ENCODE measurements at regions not wholly inside any gene's neighbourhood (a gene's known extent, or its start where the extent isn't known, plus 50 kb on each side); places are given as distances from the start of the nearest gene placed in this dataset.

DNA sequence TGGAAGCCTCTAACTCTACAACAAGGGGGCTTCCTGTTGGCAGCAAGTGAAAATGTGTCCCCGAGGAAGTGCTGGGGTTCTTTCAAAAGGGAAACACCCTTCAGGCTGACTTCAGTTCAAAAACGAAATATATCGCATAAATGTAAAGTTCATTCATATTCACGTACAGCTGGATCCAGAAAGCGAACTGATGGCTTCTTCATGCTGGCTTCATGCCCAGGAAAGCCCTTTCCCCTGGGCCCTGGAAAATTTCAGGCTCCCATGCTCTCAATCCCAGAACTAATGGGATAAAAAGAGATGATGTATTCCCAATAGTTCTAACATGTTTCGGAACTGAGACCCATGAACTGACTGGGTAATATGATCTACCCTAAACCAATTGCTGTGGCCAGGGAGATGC is 104.7 kb upstream of the CDH13 start:
- H3K27me3 ChIP-seq (ENCODE audit: control insufficient read depth, insufficient read depth, low read length) = no peaks in the 10 kb centered on the region; the same call in 1 of the 2 replicates
- POLR2A ChIA-PET = no interaction called here
- TF ChIP-seq SIN3A (IDR thresholded peaks at IDR 0.05; ENCODE audit: borderline replicate concordance, insufficient read depth, low read depth, low read length) (no peak), TCF7L2 (IDR thresholded peaks at IDR 0.05; ENCODE audit: low read depth, low read length) (no peak), POLR2AphosphoS5 (IDR thresholded peaks at IDR 0.05; ENCODE audit: low read depth, low read length) (no peak)
- TF ChIP-seq, protein P1, sequence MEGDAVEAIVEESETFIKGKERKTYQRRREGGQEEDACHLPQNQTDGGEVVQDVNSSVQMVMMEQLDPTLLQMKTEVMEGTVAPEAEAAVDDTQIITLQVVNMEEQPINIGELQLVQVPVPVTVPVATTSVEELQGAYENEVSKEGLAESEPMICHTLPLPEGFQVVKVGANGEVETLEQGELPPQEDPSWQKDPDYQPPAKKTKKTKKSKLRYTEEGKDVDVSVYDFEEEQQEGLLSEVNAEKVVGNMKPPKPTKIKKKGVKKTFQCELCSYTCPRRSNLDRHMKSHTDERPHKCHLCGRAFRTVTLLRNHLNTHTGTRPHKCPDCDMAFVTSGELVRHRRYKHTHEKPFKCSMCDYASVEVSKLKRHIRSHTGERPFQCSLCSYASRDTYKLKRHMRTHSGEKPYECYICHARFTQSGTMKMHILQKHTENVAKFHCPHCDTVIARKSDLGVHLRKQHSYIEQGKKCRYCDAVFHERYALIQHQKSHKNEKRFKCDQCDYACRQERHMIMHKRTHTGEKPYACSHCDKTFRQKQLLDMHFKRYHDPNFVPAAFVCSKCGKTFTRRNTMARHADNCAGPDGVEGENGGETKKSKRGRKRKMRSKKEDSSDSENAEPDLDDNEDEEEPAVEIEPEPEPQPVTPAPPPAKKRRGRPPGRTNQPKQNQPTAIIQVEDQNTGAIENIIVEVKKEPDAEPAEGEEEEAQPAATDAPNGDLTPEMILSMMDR (IDR thresholded peaks at IDR 0.05) = no peak
- TF ChIP-seq, protein P2, sequence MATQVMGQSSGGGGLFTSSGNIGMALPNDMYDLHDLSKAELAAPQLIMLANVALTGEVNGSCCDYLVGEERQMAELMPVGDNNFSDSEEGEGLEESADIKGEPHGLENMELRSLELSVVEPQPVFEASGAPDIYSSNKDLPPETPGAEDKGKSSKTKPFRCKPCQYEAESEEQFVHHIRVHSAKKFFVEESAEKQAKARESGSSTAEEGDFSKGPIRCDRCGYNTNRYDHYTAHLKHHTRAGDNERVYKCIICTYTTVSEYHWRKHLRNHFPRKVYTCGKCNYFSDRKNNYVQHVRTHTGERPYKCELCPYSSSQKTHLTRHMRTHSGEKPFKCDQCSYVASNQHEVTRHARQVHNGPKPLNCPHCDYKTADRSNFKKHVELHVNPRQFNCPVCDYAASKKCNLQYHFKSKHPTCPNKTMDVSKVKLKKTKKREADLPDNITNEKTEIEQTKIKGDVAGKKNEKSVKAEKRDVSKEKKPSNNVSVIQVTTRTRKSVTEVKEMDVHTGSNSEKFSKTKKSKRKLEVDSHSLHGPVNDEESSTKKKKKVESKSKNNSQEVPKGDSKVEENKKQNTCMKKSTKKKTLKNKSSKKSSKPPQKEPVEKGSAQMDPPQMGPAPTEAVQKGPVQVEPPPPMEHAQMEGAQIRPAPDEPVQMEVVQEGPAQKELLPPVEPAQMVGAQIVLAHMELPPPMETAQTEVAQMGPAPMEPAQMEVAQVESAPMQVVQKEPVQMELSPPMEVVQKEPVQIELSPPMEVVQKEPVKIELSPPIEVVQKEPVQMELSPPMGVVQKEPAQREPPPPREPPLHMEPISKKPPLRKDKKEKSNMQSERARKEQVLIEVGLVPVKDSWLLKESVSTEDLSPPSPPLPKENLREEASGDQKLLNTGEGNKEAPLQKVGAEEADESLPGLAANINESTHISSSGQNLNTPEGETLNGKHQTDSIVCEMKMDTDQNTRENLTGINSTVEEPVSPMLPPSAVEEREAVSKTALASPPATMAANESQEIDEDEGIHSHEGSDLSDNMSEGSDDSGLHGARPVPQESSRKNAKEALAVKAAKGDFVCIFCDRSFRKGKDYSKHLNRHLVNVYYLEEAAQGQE (IDR thresholded peaks at IDR 0.05; ENCODE audit: insufficient read depth in 1 of 2, low read depth in 2 of 2, low read length in 1 of 2) = no peak
- H3K27ac ChIP-seq (ENCODE audit: low read length) = no peak overlapping the region
- BruUV-seq (replicated peaks) = no TSS peak
- intact Hi-C loops (cut with micrococcal nuclease; ENCODE audit: unreplicated experiment) = no loop called here
- ATAC-seq = no peak
- H3K4me3 ChIP-seq (ENCODE audit: low read depth in 2 of 2, low read length in 2 of 2) = no peak overlapping the region
- CTCF ChIA-PET = no interaction called here
- no peak for DNase-seq (ENCODE audit: low read depth, low spot score)
- no peaks in the 10 kb centered on the region for H3K36me3 ChIP-seq (ENCODE audit: control insufficient read depth, insufficient read depth, low read length)
- H3K9me3 ChIP-seq (ENCODE audit: control insufficient read depth, insufficient read depth, low read depth, low read length) = no peaks in the 10 kb centered on the region
- no peaks in the 10 kb centered on the region for H3K4me1 ChIP-seq (ENCODE audit: control insufficient read depth, insufficient read depth, low read length)
- in situ Hi-C loops (cut with HindIII; ENCODE audit: low pct_unique_long_range_greater_than_20kb, low sequenced_read_pairs) = no loop called here

DNA sequence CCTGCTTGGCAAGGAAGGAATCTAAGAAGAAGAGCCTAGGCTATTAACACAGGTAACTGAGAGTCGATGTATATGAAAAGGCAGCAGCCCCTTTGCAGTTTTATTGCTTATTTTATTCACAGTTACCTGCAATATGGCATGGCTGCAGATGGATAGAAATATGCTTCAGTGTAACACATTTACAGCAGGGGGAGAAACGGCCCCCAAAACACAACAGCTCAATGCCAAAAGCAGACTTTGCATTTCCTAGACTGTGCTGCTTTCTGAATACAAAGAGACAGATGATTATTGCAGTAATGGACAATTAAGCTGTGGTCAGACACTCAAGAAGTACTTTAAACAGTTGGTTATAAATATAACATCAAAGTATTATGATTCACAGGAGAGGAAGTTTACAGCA is 108.0 kb upstream of the CDH13 start:
- Histone ChIP-seq H3K9me3 (ENCODE audit: control insufficient read depth, insufficient read depth, low read depth, low read length) (no peaks in the 10 kb centered on the region), H3K4me1 (ENCODE audit: control insufficient read depth, insufficient read depth, low read length) (no peaks in the 10 kb centered on the region), H3K27me3 (ENCODE audit: control insufficient read depth, insufficient read depth, low read length) (no peaks in the 10 kb centered on the region; the same call in 1 of the 2 replicates), H3K27ac (ENCODE audit: low read length) (no peak overlapping the region), H3K4me3 (ENCODE audit: low read depth in 2 of 2, low read length in 2 of 2) (no peak overlapping the region), H3K36me3 (ENCODE audit: control insufficient read depth, insufficient read depth, low read length) (no peaks in the 10 kb centered on the region)
- in situ Hi-C loops (cut with HindIII; ENCODE audit: low pct_unique_long_range_greater_than_20kb, low sequenced_read_pairs) = no loop called here
- ATAC-seq (no peak), DNase-seq (ENCODE audit: low read depth, low spot score) (no peak)
- intact Hi-C loops (cut with micrococcal nuclease; ENCODE audit: unreplicated experiment) = no loop called here
- ChIA-PET POLR2A (no interaction called here), CTCF (no interaction called here)
- no TSS peak for BruUV-seq (replicated peaks)
- TF ChIP-seq, protein P2 (IDR thresholded peaks at IDR 0.05; ENCODE audit: insufficient read depth in 1 of 2, low read depth in 2 of 2, low read length in 1 of 2) = no peak
- no peak for TF ChIP-seq TCF7L2 (IDR thresholded peaks at IDR 0.05; ENCODE audit: low read depth, low read length)
- no peak for TF ChIP-seq SIN3A (IDR thresholded peaks at IDR 0.05; ENCODE audit: borderline replicate concordance, insufficient read depth, low read depth, low read length)
- no peak for TF ChIP-seq POLR2AphosphoS5 (IDR thresholded peaks at IDR 0.05; ENCODE audit: low read depth, low read length)
- TF ChIP-seq, protein P1 (IDR thresholded peaks at IDR 0.05) = no peak
